ENCODE measurements at regions not wholly inside any gene's neighbourhood (a gene's known extent, or its start where the extent isn't known, plus 50 kb on each side); places are given as distances from the start of the nearest gene placed in this dataset.

GRCh38 chr6:54681987-54682386 lies 164.6 kb upstream of the FAM83B start:
- TF ChIP-seq JUNB (IDR thresholded peaks at IDR 0.05; ENCODE audit: unreplicated experiment) = no peak
- TF ChIP-seq CTCF (conservative IDR thresholded peaks at IDR 0.05; ENCODE audit: low read depth in 2 of 2) = no peak
- no peak for TF ChIP-seq EZH2 (IDR thresholded peaks at IDR 0.05; ENCODE audit: low read depth, unreplicated experiment)
